SU-DHL-6 (cell line): ENCODE measurements at regions not wholly inside any gene's neighbourhood (a gene's known extent, or its start where the extent isn't known, plus 50 kb on each side); places are given as distances from the start of the nearest gene placed in this dataset.

Experiments used
- CTCF ChIP-seq: fragments of 200-600 bp; sonication (generic); IDR thresholded peaks from one replicate; pipeline ENCODE4 v1.5.1; 2017; ENCODE audit warnings: antibody characterized with exemption, mild to moderate bottlenecking, low read length, moderate library complexity; ENCODE audit not compliant: insufficient read depth, poor library complexity, severe bottlenecking
- EZH2phosphoT487 ChIP-seq: fragments of 200-600 bp; sonication (generic), shearing (Covaris generic); conservative IDR thresholded peaks from 2 replicates; pipeline ENCODE4 v1.6.1; 2018; ENCODE audit warnings: mild to moderate bottlenecking, antibody characterized with exemption, low read length, moderate library complexity, mixed read lengths

- TF ChIP-seq CTCF (no peak), EZH2phosphoT487 (no peak)
Observed at GRCh38 chr4:181200076-181200475, 1043.1 kb upstream of the TENM3 start.
